HG03095 (cell line): ENCODE measurements at regions not wholly inside any gene's neighbourhood (a gene's known extent, or its start where the extent isn't known, plus 50 kb on each side); places are given as distances from the start of the nearest gene placed in this dataset.
"Not testable (repeated sequence)": the region's sequence is repeated elsewhere in the genome, so short reads cannot be mapped to it uniquely, and the experiment has no call there.

ENCODE experiments used
- ATAC-seq: cut with Tn5 transposase; IDR thresholded peaks from one replicate; pipeline ENCODE4 v1.9.1; 2021; ENCODE audit warnings: moderate library complexity; ENCODE audit not compliant: unreplicated experiment

GRCh38 chr2:234251326-234252271, 201.1 kb downstream of the SPP2 start:
- no peak for ATAC-seq

DNA sequence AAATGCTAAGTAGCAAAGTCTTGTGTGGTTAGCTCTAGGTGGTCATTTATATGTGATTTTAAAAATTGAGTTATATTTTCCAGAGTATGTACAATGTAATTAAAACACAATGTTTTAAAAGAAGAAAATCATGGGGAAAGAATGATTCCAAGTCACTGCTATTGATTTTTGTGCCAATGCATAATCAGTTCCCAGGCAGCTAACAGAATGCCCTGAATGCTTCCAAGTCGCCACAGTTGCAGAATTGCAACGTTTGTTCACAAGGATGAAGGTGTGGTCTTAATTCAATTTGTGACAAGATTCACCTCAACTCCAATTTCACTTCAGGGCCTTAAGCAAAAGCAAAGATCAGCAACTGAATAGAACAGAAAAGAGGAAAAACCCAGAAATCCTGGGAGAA, 200.4 kb downstream of the SPP2 start:
- ATAC-seq: no peak

DNA sequence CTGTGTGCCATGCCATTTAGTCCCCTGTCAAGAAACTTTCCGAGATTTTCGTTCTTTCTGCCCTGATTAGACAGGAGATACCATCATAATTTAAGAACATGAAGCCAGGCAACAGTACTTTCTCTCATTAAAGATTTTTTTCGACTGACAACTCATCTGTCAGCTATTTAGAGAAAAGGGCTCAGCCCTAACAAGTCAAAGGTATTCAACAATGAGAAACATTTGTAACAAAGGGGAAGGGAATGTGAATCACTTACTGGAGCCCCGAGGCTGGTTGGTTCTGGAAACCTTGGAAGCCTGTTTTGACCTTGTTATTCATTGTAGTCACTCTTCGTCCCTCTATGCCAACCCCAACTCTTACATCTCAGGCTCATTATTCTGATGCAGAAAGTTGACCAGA, 199.4 kb downstream of the SPP2 start:
- ATAC-seq: no peak

DNA sequence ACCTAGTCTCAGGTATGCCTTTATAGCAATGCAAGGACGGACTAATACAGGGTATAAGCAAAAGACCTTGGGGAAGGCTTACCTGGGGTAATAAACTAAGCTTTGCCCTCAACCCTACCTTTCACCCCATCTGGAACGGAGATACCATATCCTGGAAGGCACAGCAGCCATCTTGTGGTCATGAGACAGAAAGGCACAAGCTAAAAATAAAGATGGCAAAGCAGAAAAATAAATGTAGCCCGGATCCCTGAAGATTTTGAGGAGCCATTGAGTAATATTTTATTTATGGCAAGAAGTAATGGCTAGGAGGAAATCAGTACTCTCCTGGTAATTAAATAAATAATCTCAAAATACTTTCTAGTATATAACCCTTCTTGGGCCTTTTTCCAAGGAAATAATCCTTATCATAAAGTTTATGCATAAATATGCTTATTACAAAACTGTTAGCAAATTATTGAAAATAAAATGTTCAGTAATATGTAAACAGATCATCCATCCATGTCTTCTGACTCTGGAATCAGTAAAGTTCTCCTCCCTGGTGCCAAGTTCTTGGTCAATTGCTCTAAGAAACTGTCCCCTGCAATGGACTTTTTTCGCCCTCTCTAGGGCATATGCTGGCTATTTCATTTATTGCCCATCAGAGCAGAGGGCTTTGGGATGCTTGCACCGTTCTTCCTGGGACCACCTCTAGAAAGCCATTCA, 198.7 kb downstream of the SPP2 start:
- ATAC-seq: no peak

- not testable (repeated sequence) for ATAC-seq
Measured at GRCh38 chr2:234248213-234248710, 197.8 kb downstream of the SPP2 start.

DNA sequence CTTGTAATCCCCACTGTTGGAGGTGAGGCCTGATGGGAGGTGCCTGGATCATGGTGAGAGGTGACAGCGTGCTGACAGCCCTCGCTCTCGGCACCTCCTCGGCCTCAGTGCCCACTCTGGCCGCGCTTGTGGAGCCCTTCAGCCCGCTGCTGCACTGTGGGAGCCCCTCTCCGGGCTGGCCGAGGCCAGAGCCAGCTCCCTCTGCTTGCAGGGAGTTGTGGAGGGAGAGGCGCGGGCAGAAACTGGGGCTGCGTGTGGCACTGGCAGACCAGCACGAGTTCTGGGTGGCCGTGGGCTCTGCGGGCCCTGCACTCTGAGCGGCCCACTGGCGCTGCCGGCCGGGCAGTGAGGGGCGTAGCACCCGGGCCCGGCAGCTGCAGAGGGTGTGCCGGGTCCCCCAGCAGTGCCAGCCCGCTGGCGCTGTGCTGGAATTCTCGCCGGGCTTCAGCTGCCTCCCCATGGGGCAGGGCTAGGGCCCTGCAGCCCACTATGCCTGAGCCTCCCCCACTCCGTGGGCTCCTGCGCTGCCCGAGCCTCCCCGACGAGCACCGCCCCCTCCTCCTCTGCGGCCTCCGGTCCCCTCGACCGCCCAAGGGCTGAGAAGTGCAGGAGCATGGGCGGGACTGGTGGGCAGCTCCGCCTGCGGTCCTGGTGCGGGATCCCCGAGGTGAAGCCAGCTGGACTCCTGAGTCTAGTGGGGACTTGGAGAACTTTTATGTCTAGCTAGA, 197.1 kb downstream of the SPP2 start:
- ATAC-seq: no peak

DNA sequence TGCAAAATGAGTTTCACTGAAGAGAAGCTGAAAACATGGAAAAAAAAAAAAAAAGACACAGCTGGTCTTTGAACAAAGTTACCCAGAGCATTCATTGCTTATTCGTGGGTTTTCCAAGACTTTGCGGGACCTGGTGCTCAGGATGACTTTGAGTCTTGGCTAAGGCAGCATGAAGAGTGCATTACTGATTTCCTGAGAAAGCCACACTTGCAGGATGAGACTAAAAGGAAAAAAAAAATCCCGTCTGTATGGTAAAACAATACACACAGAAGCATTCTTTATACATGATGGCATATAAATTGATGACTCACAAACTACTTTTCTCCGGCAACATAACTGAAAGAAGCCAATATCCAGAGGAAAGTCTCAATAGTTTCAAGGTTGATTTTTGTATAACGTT, 195.4 kb downstream of the SPP2 start:
- ATAC-seq: no peak

GRCh38 chr2:234243871-234244565, 193.5 kb downstream of the SPP2 start:
- ATAC-seq: no peak

DNA sequence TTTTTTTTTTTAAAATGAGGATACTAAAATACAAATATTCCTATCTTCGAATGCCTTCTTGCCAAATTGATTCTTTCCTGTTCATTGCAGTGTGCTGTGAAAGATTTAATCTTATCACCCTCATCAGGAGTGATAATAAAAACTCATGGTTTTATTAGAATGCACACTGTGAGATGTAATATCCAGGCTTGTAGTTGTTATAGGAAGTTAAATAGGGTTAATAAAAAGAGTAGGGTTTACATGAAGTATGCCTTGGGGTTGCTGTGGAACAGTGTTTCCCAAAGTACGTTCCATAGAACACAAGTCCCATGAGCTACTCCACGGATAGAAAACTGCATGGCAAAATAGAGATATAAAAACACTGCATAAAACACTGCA, 191.9 kb downstream of the SPP2 start:
- ATAC-seq: no peak

GRCh38 chr2:234241656-234242458, 191.4 kb downstream of the SPP2 start:
- ATAC-seq: no peak

- no peak for ATAC-seq
Measured at GRCh38 chr2:234240917-234241316, 190.4 kb downstream of the SPP2 start.

GRCh38 chr2:234235191-234235590, 184.7 kb downstream of the SPP2 start:
- no peak for ATAC-seq

- ATAC-seq: no peak
Measured at GRCh38 chr2:234231460-234231859, 181.0 kb downstream of the SPP2 start.

DNA sequence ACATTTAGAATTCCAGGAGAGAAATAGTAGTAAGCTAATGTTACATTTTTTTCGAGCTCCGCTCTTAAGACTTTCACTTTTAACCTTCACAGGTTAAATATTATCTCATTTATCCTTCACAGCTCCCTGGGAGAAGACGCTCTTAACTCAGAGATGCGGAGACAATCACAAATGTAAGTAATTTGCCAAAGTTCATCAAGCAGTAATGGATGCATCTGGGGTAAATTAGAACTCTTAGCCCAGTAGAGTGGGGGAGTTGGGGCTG, 168.5 kb downstream of the SPP2 start:
- ATAC-seq: no peak

DNA sequence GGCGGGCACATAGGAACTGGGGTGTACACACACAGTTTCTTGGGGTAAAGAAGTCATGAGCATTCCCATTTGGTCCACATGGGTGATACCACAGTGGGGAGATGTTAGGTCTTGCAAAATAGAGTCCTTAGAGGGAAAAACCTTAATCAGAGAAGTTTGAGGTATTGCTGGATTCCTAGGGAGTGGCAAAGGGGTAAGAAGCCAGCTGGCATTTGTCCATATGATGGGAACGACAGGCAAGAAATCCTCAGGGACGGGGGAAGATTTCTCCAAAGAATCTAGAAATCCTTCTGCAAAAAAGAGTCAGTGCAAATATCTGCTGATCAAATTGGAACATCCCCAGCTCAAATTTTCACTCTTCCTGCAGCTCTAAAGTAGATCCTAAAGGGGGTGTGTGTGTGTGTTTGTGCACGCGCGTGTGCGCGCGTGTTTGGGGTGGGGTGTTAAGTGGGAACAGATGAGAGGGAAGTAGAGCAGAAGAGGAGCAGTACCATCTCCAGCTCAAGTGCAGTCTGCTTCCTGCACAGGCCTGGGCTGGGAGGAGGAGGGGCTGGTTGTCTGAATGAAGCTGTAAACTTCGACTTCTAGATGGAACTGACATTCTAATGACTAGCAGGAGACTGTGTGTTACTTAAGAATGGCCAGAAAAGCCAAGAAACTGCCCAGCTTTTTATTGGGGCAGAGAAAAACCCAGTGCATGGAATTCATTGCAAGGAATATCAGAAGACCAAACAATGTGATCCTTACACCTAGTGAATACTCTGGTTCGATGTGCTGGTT, 168.0 kb downstream of the SPP2 start:
- ATAC-seq: no peak

GRCh38 chr2:234212534-234212933, 162.0 kb downstream of the SPP2 start:
- no peak for ATAC-seq

GRCh38 chr2:234211797-234212196, 161.3 kb downstream of the SPP2 start:
- ATAC-seq: no peak

DNA sequence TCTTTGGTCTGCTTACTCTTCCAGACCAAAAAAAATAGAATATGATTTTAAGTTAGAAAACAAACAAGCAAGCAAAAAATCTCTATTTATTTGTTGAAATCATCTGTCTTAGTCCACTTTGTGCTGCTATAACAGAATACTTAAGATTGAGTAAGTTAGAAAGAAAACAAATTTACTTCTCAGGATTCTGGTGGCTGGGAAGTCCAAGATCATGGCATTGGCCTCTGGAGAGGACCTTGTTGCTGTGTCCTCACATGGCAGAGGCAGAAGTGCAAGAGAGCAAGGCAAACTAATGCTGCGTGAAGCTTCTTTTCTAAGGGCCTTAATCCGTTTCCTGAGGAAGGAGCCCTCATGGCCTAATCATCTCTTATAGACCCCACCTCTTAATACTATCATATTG, 156.2 kb downstream of the SPP2 start:
- ATAC-seq: no peak

DNA sequence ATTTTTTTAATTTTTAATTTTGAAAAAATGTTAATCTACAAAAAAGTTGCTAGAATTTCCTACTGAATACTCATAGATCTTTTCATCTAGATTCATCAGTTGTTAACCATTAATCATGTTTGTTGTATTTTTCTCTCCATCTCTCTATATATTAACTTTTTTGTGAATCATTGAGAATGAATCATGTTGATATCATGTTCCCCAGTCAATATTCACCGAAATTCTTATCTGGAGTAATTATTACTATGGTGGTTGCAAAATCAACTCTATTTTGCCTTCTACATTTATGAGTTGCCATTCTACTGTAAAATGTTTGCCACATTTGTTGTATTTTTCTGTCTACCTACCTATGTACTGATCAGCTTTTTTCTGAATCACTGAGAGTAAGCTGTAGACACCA, 154.0 kb downstream of the SPP2 start:
- ATAC-seq: no peak
